Stomach smooth muscle (tissue), 2 donors: ENCODE measurements at regions not wholly inside any gene's neighbourhood (a gene's known extent, or its start where the extent isn't known, plus 50 kb on each side); places are given as distances from the start of the nearest gene placed in this dataset.
"Not testable (repeated sequence)": the region's sequence is repeated elsewhere in the genome, so short reads cannot be mapped to it uniquely, and the experiment has no call there.

Experiments
- H3K27ac ChIP-seq: one replicate; pipeline ENCODE4 v1.7.0; 2013; ENCODE audit warnings: mild to moderate bottlenecking, low read length, inconsistent platforms
- H3K27me3 ChIP-seq, 2 donors: one replicate each; pipeline ENCODE4 v1.7.0; 2013; ENCODE audit warnings: low read length in 2 of 2; ENCODE audit not compliant: insufficient read depth in 2 of 2, control insufficient read depth in 1 of 2
- H3K36me3 ChIP-seq, 2 donors: one replicate each; pipeline ENCODE4 v1.7.0; 2013; ENCODE audit warnings: low read length in 2 of 2; ENCODE audit not compliant: control insufficient read depth in 2 of 2, insufficient read depth in 2 of 2
- H3K4me1 ChIP-seq: one replicate; pipeline ENCODE4 v1.7.0; 2013; ENCODE audit warnings: low read length; ENCODE audit not compliant: control insufficient read depth, insufficient read depth
- H3K4me3 ChIP-seq, 2 donors: one replicate each; pipeline ENCODE4 v1.7.0; 2013; ENCODE audit warnings: low read length in 2 of 2
- H3K9ac ChIP-seq, 2 donors: one replicate each; pipeline ENCODE4 v1.7.0; 2013; ENCODE audit warnings: low read length in 2 of 2, mild to moderate bottlenecking in 1 of 2
- H3K9me3 ChIP-seq, 2 donors: one replicate each; pipeline ENCODE4 v1.7.0; 2013; ENCODE audit warnings: low read length in 2 of 2; ENCODE audit not compliant: control insufficient read depth in 2 of 2
- donor health status: healthy.
- donor health status: Pancreatic carcinoma.

DNA sequence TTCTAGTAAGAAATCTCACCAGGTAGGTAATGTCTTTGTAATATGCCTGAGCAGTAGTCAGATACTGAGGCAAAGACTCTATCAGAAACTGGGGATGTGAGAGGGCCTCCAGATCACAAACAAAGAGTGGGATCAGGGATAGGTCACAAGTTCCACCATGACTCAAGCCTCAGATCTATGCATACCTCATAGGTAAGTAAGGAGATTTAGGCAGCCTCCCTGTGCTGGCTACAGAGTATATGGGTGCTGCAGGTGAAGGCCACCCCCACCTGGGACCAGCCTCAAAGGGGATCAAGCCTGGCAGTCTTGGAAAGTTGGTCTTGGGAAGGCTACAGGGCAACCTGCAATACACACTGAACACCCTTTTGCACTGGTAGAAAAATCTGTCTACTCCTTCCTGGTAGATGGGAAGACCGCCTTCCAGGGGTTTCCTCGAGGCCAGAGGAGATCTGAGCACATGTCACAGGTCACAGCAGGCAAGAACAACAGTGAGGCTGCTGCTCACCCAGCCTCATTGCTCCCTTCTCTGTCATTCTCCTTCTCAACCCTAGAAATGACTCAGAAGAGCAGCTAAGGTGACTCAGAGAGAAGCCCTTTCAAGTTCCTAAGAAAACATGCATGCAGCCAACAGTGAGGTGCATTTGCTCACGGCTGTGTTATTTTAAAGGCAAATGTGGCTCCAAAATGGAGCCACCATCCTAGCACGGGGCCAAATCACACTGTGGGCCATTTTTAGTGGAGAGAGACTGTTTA lies 143.4 kb upstream of the CDKN3 start:
- H3K36me3 ChIP-seq = no peaks in the 10 kb centered on the region
- no peak overlapping the region for H3K27ac ChIP-seq

DNA sequence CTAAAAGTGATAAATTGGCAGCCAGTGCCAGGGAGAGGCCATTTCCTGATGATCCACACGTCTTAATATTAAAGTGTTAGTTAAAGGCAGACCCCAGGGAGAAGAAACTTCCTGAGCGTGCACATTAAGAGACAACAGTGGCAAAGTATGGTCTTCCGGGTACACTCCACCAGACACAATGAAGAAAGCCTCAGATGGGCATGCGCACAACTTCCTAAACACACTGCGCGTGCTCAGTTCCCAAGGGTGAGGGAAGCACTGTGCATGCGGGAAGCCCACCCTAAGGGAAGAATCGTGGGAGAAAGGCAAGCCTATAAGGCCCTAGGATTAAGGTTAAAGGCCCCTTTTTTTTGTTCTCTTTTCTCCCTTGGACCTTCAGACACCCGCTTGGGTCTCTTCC lies 140.7 kb upstream of the CDKN3 start:
- Histone ChIP-seq H3K4me3 (no peak overlapping the region), H3K9ac (no peak overlapping the region), H3K27ac (no peak overlapping the region), H3K9me3 (no peaks in the 10 kb centered on the region), H3K4me1 (no peaks in the 10 kb centered on the region), H3K27me3 (no peaks in the 10 kb centered on the region), H3K36me3 (no peaks in the 10 kb centered on the region)

More for the DNA sequence above, 143.4 kb upstream of the CDKN3 start:
- Histone ChIP-seq H3K4me3 (no peak overlapping the region), H3K9ac (no peak overlapping the region), H3K9me3 (no peaks in the 10 kb centered on the region), H3K27me3 (no peaks in the 10 kb centered on the region), H3K4me1 (no peaks in the 10 kb centered on the region)

- Histone ChIP-seq H3K4me3 (no peak overlapping the region), H3K4me1 (no peaks in the 10 kb centered on the region), H3K9me3 (no peaks in the 10 kb centered on the region), H3K27me3 (no peaks in the 10 kb centered on the region), H3K9ac (no peak overlapping the region), H3K27ac (no peak overlapping the region), H3K36me3 (no peaks in the 10 kb centered on the region)
These were observed 139.4 kb upstream of the CDKN3 start for GRCh38 chr14:54257424-54257823.

GRCh38 chr14:54258382-54258781 lies 138.4 kb upstream of the CDKN3 start:
- Histone ChIP-seq H3K9me3 (no peaks in the 10 kb centered on the region), H3K36me3 (no peaks in the 10 kb centered on the region), H3K27ac (no peak overlapping the region), H3K9ac (no peak overlapping the region), H3K4me3 (no peak overlapping the region), H3K27me3 (no peaks in the 10 kb centered on the region), H3K4me1 (no peaks in the 10 kb centered on the region)

GRCh38 chr14:54259821-54260220 lies 137.0 kb upstream of the CDKN3 start:
- Histone ChIP-seq H3K9me3 (no peaks in the 10 kb centered on the region), H3K4me1 (no peaks in the 10 kb centered on the region), H3K4me3 (no peak overlapping the region), H3K27ac (no peak overlapping the region), H3K36me3 (no peaks in the 10 kb centered on the region), H3K9ac (no peak overlapping the region), H3K27me3 (no peaks in the 10 kb centered on the region)

DNA sequence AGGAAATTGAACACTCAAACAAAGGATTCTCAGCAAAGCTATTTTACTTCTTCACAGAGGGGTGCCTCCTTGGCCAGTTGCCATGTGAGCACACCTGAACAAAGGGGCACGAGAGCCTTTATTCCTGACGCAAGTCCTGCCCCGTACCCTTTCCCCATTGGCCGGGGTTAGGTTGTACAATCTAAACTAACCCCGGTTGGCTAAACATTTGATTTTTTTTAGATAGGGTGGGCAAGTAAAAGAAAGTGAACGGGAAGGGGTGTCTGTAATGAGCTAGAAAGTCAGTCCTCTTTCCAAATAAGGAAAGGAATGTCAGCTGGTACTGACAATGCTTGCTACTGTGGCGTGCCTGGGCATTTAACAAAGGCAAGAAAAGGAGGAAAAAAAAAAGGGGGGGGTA lies 135.5 kb upstream of the CDKN3 start:
- no peak overlapping the region for H3K9ac ChIP-seq
- H3K27me3 ChIP-seq = no peaks in the 10 kb centered on the region
- no peaks in the 10 kb centered on the region for H3K9me3 ChIP-seq
- no peak overlapping the region for H3K27ac ChIP-seq
- no peaks in the 10 kb centered on the region for H3K4me1 ChIP-seq
- H3K36me3 ChIP-seq = no peaks in the 10 kb centered on the region
- H3K4me3 ChIP-seq = no peak overlapping the region

DNA sequence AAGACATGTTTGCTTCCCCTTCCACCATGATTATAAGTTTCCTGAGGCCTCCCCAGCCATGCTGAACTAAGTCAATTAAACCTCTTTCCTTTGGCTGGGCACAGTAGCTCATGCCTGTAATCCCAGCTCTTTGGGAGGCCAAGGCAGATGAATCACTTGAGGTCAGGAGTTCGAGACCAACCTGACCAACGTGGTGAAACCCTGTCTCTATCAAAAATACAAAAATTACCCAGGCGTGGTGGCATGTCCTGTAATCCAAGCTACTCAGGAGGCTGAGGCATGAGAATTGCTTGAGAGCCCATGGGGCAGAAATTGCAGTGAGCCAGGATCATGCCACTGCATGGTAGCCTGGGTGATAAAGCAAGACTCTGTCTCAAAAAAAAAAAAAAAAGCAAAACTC lies 130.2 kb upstream of the CDKN3 start:
- not testable (repeated sequence) for H3K36me3 ChIP-seq, H3K9me3 ChIP-seq, H3K4me3 ChIP-seq, H3K27me3 ChIP-seq, H3K27ac ChIP-seq, H3K9ac ChIP-seq, H3K4me1 ChIP-seq

DNA sequence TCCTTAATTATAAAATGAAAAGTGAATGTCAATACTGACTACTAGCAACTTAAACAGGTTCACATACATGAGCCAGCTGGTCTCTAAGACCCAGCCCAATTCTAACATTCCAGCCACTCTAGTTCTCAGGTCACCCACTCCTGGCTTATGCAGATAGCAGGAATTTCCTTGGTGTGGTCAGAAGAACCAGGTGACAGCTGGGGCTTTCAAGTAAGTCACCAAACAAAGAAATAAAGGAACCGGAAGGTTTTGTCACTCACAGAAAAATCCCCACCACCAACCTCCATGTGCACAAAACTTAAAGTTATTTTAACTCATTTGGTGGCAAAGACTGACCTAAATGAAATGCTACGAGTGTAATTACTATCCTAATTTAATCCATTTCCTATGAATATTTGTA lies 129.6 kb upstream of the CDKN3 start:
- no peak overlapping the region for H3K4me3 ChIP-seq
- H3K27ac ChIP-seq = no peak overlapping the region
- H3K9ac ChIP-seq = no peak overlapping the region
- no peaks in the 10 kb centered on the region for H3K36me3 ChIP-seq
- H3K9me3 ChIP-seq = no peaks in the 10 kb centered on the region
- no peaks in the 10 kb centered on the region for H3K4me1 ChIP-seq
- H3K27me3 ChIP-seq = no peaks in the 10 kb centered on the region

GRCh38 chr14:54275997-54276725 lies 120.6 kb upstream of the CDKN3 start:
- H3K27me3 ChIP-seq = peaks cover 0 to 3% of the 10 kb centered on the region in 2 donors
- H3K4me1 ChIP-seq = no peaks in the 10 kb centered on the region
- H3K36me3 ChIP-seq = no peaks in the 10 kb centered on the region
- no peak overlapping the region for H3K4me3 ChIP-seq
- H3K9me3 ChIP-seq = no peaks in the 10 kb centered on the region
- no peak overlapping the region for H3K9ac ChIP-seq
- no peak overlapping the region for H3K27ac ChIP-seq

- Histone ChIP-seq H3K27ac (no peak overlapping the region), H3K36me3 (no peaks in the 10 kb centered on the region), H3K9ac (no peak overlapping the region), H3K4me1 (no peaks in the 10 kb centered on the region), H3K9me3 (no peaks in the 10 kb centered on the region), H3K27me3 (peaks cover 0 to 3% of the 10 kb centered on the region in 2 donors), H3K4me3 (no peak overlapping the region)
These were observed 118.7 kb upstream of the CDKN3 start for GRCh38 chr14:54278087-54278486.

DNA sequence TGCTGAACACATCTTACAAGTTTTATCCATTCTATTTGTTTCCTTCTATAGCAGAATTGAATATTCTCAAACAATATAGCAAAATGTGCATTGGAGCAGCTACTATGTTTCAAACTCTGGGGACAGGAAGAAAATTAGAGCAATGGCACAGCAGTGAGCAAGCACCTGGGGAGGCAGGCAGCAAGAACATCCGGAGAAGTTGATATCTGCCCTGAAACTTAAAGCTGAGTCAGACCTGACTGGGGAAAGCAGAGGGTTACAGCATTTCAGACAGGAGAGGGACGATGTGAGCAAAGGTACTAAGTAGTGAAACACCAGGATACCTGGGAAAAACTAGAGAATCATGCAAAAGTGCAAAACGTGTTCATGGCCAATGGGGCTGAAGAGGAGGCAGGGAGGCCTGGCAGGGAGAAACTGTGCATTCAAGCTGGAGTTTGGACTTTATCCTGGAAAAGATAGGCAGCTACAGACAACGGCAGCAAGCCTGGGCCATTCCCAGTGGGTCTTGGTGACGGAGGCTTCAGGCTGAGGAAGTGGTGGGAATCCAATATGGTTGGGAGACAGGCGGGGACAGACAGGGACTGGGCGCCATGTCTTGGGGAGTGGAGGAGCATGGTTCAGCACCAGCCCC lies 118.0 kb upstream of the CDKN3 start:
- no peaks in the 10 kb centered on the region for H3K36me3 ChIP-seq
- no peaks in the 10 kb centered on the region for H3K9me3 ChIP-seq
- H3K27me3 ChIP-seq = peaks cover 0 to 3% of the 10 kb centered on the region in 2 donors
- no peaks in the 10 kb centered on the region for H3K4me1 ChIP-seq
- no peak overlapping the region for H3K4me3 ChIP-seq
- no peak overlapping the region for H3K27ac ChIP-seq
- no peak overlapping the region for H3K9ac ChIP-seq
